Fibroblast of lung (primary cell): ENCODE measurements at regions not wholly inside any gene's neighbourhood (a gene's known extent, or its start where the extent isn't known, plus 50 kb on each side); places are given as distances from the start of the nearest gene placed in this dataset.

Experiments
- DNase-seq, 2 donors: peaks; one replicate each; pipeline versions ENCODE4 v3.0.0 to v3.0.0-alpha.2; 2010; ENCODE audit warnings: low read depth in 2 of 2
- H2AFZ ChIP-seq: 2 replicates; pipeline ENCODE4 v1.5.1; 2012; ENCODE audit warnings: low read length, control low read depth, inconsistent platforms
- H3K27ac ChIP-seq: 2 replicates; pipeline ENCODE4 v1.5.1; 2011; ENCODE audit warnings: low read length, control low read depth; ENCODE audit not compliant: insufficient read depth
- H3K27me3 ChIP-seq: 2 replicates; pipeline ENCODE4 v1.5.1; 2011; ENCODE audit warnings: mild to moderate bottlenecking, low read length; ENCODE audit not compliant: control insufficient read depth, insufficient read depth
- H3K36me3 ChIP-seq: 2 replicates; pipeline ENCODE4 v1.5.1; 2011; ENCODE audit warnings: low read length; ENCODE audit not compliant: control insufficient read depth, insufficient read depth
- H3K4me1 ChIP-seq: 2 replicates; pipeline ENCODE4 v1.5.1; 2011; ENCODE audit warnings: low read length; ENCODE audit not compliant: control insufficient read depth, insufficient read depth; ENCODE audit errors: extremely low read depth
- H3K4me2 ChIP-seq: 2 replicates; pipeline ENCODE4 v1.5.1; 2011; ENCODE audit warnings: low read length, control low read depth; ENCODE audit not compliant: insufficient read depth; ENCODE audit errors: extremely low read depth
- H3K4me3 ChIP-seq, 4 experiments: fragments of 200-600 bp in 1 of 4; sonication (generic) in 1 of 4; replicated peaks in 1 of 4; 2 replicates each; pipeline ENCODE4 v1.5.1; 2011 to 2016; ENCODE audit warnings: low read length in 4 of 4, low read depth in 3 of 4, mild to moderate bottlenecking in 3 of 4, control low read depth in 2 of 4, inconsistent platforms in 1 of 4, mixed read lengths in 1 of 4; ENCODE audit not compliant: insufficient read depth in 1 of 4; ENCODE audit errors: control extremely low read depth in 1 of 4
- H3K79me2 ChIP-seq: 2 replicates; pipeline ENCODE4 v1.5.1; 2012; ENCODE audit warnings: mild to moderate bottlenecking, low read length, inconsistent platforms; ENCODE audit not compliant: control insufficient read depth, insufficient read depth
- H3K9ac ChIP-seq: 2 replicates; pipeline ENCODE4 v1.5.1; 2011; ENCODE audit warnings: mild to moderate bottlenecking, low read length, control low read depth; ENCODE audit not compliant: insufficient read depth
- H3K9me3 ChIP-seq: 2 replicates; pipeline ENCODE4 v1.5.1; 2012; ENCODE audit warnings: low read depth, low read length; ENCODE audit not compliant: control insufficient read depth, insufficient read depth
- H4K20me1 ChIP-seq: 2 replicates; pipeline ENCODE4 v1.5.1; 2011; ENCODE audit warnings: low read length; ENCODE audit not compliant: control insufficient read depth, insufficient read depth; ENCODE audit errors: extremely low read depth
- CTCF ChIP-seq, 2 donors: IDR thresholded peaks in 1 of 2; conservative IDR thresholded peaks in 1 of 2; 1 replicate in 1 of 2; 2 replicates in 1 of 2; pipeline ENCODE4 v1.5.1; 2011 to 2012; ENCODE audit warnings: low read length in 2 of 2, control low read depth in 1 of 2, inconsistent platforms in 1 of 2, low read depth in 1 of 2, mild to moderate bottlenecking in 1 of 2
- EZH2 ChIP-seq: IDR thresholded peaks from 2 replicates; pipeline ENCODE4 v1.5.1; 2012; ENCODE audit warnings: low read length, control low read depth, mild to moderate bottlenecking; ENCODE audit errors: missing control alignments

- Histone ChIP-seq H2AFZ (no peak overlapping the region), H3K4me1 (no peaks in the 10 kb centered on the region), H4K20me1 (no peaks in the 10 kb centered on the region), H3K27me3 (no peaks in the 10 kb centered on the region), H3K9ac (no peak overlapping the region), H3K79me2 (no peaks in the 10 kb centered on the region), H3K36me3 (no peaks in the 10 kb centered on the region), H3K4me3 (no peak overlapping the region), H3K4me2 (no peak overlapping the region), H3K9me3 (no peaks in the 10 kb centered on the region), H3K27ac (no peak overlapping the region)
- no peak for DNase-seq
- no peak for TF ChIP-seq CTCF (conservative IDR thresholded peaks at IDR 0.05 in 1 of 2, IDR thresholded peaks at IDR 0.05 in 1 of 2; ENCODE audit: low read depth in 1 of 2, low read length in 2 of 2)
- TF ChIP-seq EZH2 = no peak
Measured at GRCh38 chr4:54386693-54387092, 157.6 kb downstream of the PDGFRA start.

GRCh38 chr4:54390670-54391069, 161.6 kb downstream of the PDGFRA start:
- Histone ChIP-seq H3K36me3 (no peaks in the 10 kb centered on the region), H3K27me3 (no peaks in the 10 kb centered on the region), H3K4me1 (no peaks in the 10 kb centered on the region), H3K27ac (no peak overlapping the region), H2AFZ (no peak overlapping the region), H3K9me3 (no peaks in the 10 kb centered on the region), H3K4me3 (no peak overlapping the region), H3K4me2 (no peak overlapping the region), H3K9ac (no peak overlapping the region), H4K20me1 (no peaks in the 10 kb centered on the region), H3K79me2 (no peaks in the 10 kb centered on the region)
- DNase-seq = no peak
- no peak for TF ChIP-seq EZH2
- TF ChIP-seq CTCF (conservative IDR thresholded peaks at IDR 0.05 in 1 of 2, IDR thresholded peaks at IDR 0.05 in 1 of 2; ENCODE audit: low read depth in 1 of 2, low read length in 2 of 2) = no peak

GRCh38 chr4:54391104-54391503, 162.0 kb downstream of the PDGFRA start:
- Histone ChIP-seq H3K4me2 (no peak overlapping the region), H3K9me3 (no peaks in the 10 kb centered on the region), H3K4me3 (no peak overlapping the region), H3K9ac (no peak overlapping the region), H3K27ac (no peak overlapping the region), H4K20me1 (no peaks in the 10 kb centered on the region), H2AFZ (no peak overlapping the region), H3K27me3 (no peaks in the 10 kb centered on the region), H3K4me1 (no peaks in the 10 kb centered on the region), H3K79me2 (no peaks in the 10 kb centered on the region), H3K36me3 (no peaks in the 10 kb centered on the region)
- DNase-seq = no peak
- TF ChIP-seq EZH2 (no peak), CTCF (conservative IDR thresholded peaks at IDR 0.05 in 1 of 2, IDR thresholded peaks at IDR 0.05 in 1 of 2; ENCODE audit: low read depth in 1 of 2, low read length in 2 of 2) (no peak)
